DMS 273 (cell line): ENCODE measurements at regions not wholly inside any gene's neighbourhood (a gene's known extent, or its start where the extent isn't known, plus 50 kb on each side); places are given as distances from the start of the nearest gene placed in this dataset.

Experiments
- DNase-seq: peaks from one replicate; lab custom pipeline; 2025; ENCODE audit not compliant: unreplicated experiment; lab: John Stamatoyannopoulos, UW

DNA sequence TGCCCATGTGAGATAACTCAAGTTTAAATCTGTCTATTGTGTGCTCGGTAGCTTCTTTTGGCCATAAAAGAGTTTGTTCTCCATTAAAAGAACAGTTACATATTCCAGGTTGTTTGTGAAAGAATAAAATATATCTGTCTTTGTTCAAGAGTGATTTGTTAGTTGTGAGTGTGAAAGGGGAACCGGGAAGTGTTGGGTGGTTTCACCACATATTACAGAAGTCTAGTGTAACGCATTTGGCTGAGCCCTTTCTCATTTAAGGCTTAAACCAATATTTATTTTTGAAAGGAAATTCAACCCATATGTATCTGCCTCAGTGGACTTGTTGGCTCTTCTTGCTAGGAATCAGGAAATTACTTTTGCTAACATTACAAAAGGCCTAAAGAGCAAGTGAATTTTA, 54.1 kb upstream of the DMRTA1 start:
- DNase-seq: no peak

DNA sequence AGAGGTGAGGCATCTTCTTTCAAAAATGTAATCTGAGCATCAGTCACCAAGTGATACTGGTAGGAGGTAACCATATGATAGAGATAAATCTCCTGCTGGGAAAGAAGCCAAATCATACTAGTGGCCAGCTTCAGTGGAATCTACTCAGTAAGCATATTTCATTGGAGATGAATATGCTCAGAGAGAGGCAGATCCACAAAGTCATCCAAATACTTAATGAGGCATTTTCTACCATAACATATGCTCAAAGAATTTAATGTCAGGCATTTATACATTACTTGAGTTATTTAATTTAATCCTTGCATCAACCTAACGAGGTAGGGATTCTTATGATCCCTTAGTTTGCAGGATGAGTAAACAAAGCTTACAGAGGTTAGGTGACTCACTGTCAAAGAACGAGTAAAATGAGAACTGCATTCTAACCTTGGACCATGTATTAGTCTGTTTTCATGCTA, 50.9 kb upstream of the DMRTA1 start:
- DNase-seq: no peak
